IPS-15b (cell line): ENCODE measurements at regions not wholly inside any gene's neighbourhood (a gene's known extent, or its start where the extent isn't known, plus 50 kb on each side); places are given as distances from the start of the nearest gene placed in this dataset.

ENCODE experiments used
- H3K27me3 ChIP-seq: one replicate; pipeline ENCODE4 v1.6.1; 2013; ENCODE audit warnings: low read length; ENCODE audit not compliant: control insufficient read depth, insufficient read depth
- H3K36me3 ChIP-seq: one replicate; pipeline ENCODE4 v1.6.1; 2013; ENCODE audit warnings: low read length; ENCODE audit not compliant: control insufficient read depth, insufficient read depth
- H3K4me1 ChIP-seq: one replicate; pipeline ENCODE4 v1.6.1; 2013; ENCODE audit warnings: mild to moderate bottlenecking, low read length; ENCODE audit not compliant: control insufficient read depth, insufficient read depth
- H3K4me3 ChIP-seq: one replicate; pipeline ENCODE4 v1.5.1; 2013; ENCODE audit warnings: low read depth, low read length
- H3K9ac ChIP-seq: one replicate; pipeline ENCODE4 v1.6.1; 2013; ENCODE audit warnings: low read depth, mild to moderate bottlenecking, low read length
- H3K9me3 ChIP-seq: one replicate; pipeline ENCODE4 v1.6.1; 2013; ENCODE audit warnings: mild to moderate bottlenecking, low read length; ENCODE audit not compliant: control insufficient read depth, insufficient read depth

- no peaks in the 10 kb centered on the region for H3K9me3 ChIP-seq
- H3K4me1 ChIP-seq: no peaks in the 10 kb centered on the region
- H3K4me3 ChIP-seq: no peak overlapping the region
- no peaks in the 10 kb centered on the region for H3K36me3 ChIP-seq
- no peak overlapping the region for H3K9ac ChIP-seq
- H3K27me3 ChIP-seq: no peaks in the 10 kb centered on the region
Measured at GRCh38 chr16:50428116-50428515, 59.3 kb upstream of the BRD7 start.

- Histone ChIP-seq H3K36me3 (no peaks in the 10 kb centered on the region), H3K4me1 (no peaks in the 10 kb centered on the region), H3K9ac (no peak overlapping the region), H3K27me3 (no peaks in the 10 kb centered on the region), H3K9me3 (no peaks in the 10 kb centered on the region), H3K4me3 (no peak overlapping the region)
Measured at GRCh38 chr16:50427107-50427506, 58.3 kb upstream of the BRD7 start.

GRCh38 chr16:50425648-50426047, 56.9 kb upstream of the BRD7 start:
- no peaks in the 10 kb centered on the region for H3K27me3 ChIP-seq
- no peaks in the 10 kb centered on the region for H3K9me3 ChIP-seq
- H3K4me3 ChIP-seq: no peak overlapping the region
- H3K36me3 ChIP-seq: no peaks in the 10 kb centered on the region
- no peaks in the 10 kb centered on the region for H3K4me1 ChIP-seq
- H3K9ac ChIP-seq: no peak overlapping the region

GRCh38 chr16:50425044-50425443, 56.3 kb upstream of the BRD7 start:
- Histone ChIP-seq H3K4me1 (no peaks in the 10 kb centered on the region), H3K36me3 (no peaks in the 10 kb centered on the region), H3K9me3 (no peaks in the 10 kb centered on the region), H3K4me3 (no peak overlapping the region), H3K9ac (no peak overlapping the region), H3K27me3 (no peaks in the 10 kb centered on the region)

GRCh38 chr16:50422926-50423325, 54.1 kb upstream of the BRD7 start:
- Histone ChIP-seq H3K4me3 (no peak overlapping the region), H3K36me3 (no peaks in the 10 kb centered on the region), H3K9ac (no peak overlapping the region), H3K4me1 (no peaks in the 10 kb centered on the region), H3K9me3 (no peaks in the 10 kb centered on the region), H3K27me3 (no peaks in the 10 kb centered on the region)

GRCh38 chr16:50419116-50419515, 50.3 kb upstream of the BRD7 start:
- no peaks in the 10 kb centered on the region for H3K36me3 ChIP-seq
- peaks cover 3% of the 10 kb centered on the region for H3K9me3 ChIP-seq
- no peaks in the 10 kb centered on the region for H3K27me3 ChIP-seq
- no peak overlapping the region for H3K4me3 ChIP-seq
- H3K9ac ChIP-seq: no peak overlapping the region
- no peaks in the 10 kb centered on the region for H3K4me1 ChIP-seq
